ENCODE measurements at regions not wholly inside any gene's neighbourhood (a gene's known extent, or its start where the extent isn't known, plus 50 kb on each side); places are given as distances from the start of the nearest gene placed in this dataset.

DNA sequence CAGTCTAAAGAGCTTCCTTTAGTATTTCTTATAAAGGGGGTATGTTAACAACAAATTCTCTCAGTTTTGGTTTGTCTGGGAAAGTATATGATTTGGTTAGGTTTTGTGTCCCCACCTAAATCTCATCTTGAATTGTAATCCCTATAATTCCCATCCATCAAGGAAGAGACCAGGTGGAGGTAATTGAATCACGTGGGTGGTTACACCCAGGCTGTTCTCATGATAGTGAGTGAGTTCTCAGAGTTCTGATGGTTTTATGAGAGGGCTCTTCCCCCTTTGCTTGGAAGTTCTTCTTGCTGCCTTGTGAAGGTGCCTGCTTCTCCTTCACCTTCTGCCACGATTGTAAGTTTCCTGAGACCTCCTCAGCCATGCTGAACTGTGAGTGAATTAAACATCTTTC lies 109.1 kb downstream of the MACIR start:
- FAIRE-seq (no peak), DNase-seq (ENCODE audit: low read depth in 1 of 2, low spot score in 2 of 2) (no peak)
- Histone ChIP-seq H3K4ac (replicated peaks; ENCODE audit: insufficient read length, low read depth, low read length) (no peak overlapping the region), H3K27ac (ENCODE audit: low read depth, low read length) (no peak overlapping the region), H4K5ac (ENCODE audit: insufficient read length, low read depth, low read length) (no peak overlapping the region), H3K23me2 (ENCODE audit: low read depth, low read length) (no peaks in the 10 kb centered on the region; the same call in 1 of the 2 replicates), H3K79me2 (ENCODE audit: control insufficient read depth in 1 of 2, insufficient read depth in 2 of 2, low read length in 2 of 2) (no peaks in the 10 kb centered on the region), H4K91ac (replicated peaks; ENCODE audit: insufficient read length, low read length) (no peak overlapping the region), H4K8ac (ENCODE audit: extremely low read depth, insufficient read depth, low read length) (no peak overlapping the region), H3K4me2 (ENCODE audit: insufficient read depth in 1 of 2, low read depth in 2 of 2, low read length in 2 of 2) (no peak overlapping the region), H3K56ac (replicated peaks; ENCODE audit: insufficient read length, low read depth, low read length) (no peak overlapping the region), H3K23ac (ENCODE audit: insufficient read length) (no peak overlapping the region), H3K4me3 (ENCODE audit: extremely low read depth in 1 of 4, insufficient read depth in 2 of 4, low read depth in 3 of 4, low read length in 4 of 4) (no peak overlapping the region), H3K9ac (replicated peaks in 1 of 4; ENCODE audit: extremely low read depth in 1 of 4, low read depth in 3 of 4, low read length in 3 of 4) (no peak overlapping the region), H3K14ac (ENCODE audit: insufficient read length) (no peak overlapping the region), H3K36me3 (ENCODE audit: control insufficient read depth in 2 of 4, insufficient read depth in 4 of 4, low read length in 3 of 4) (no peaks in the 10 kb centered on the region), H2AK5ac (ENCODE audit: low read depth, low read length) (no peak overlapping the region), H2BK12ac (ENCODE audit: low read depth, low read length) (no peak overlapping the region), H3K4me1 (replicated peaks in 1 of 4; ENCODE audit: control insufficient read depth in 3 of 4, insufficient read depth in 4 of 4, low read length in 3 of 4) (no peaks in the 10 kb centered on the region; a peak in 1 of 7 replicates), H3K79me1 (ENCODE audit: low read depth, low read length) (no peaks in the 10 kb centered on the region), H3K18ac (ENCODE audit: extremely low read depth, low read length) (no peak overlapping the region), H2BK120ac (replicated peaks; ENCODE audit: low read depth, low read length) (no peak overlapping the region), H3K9me3 (ENCODE audit: insufficient read depth in 2 of 2, low read depth in 1 of 2, low read length in 1 of 2) (no peaks in the 10 kb centered on the region), H3K27me3 (replicated peaks in 1 of 4; ENCODE audit: control insufficient read depth in 3 of 4, extremely low read depth in 1 of 4, insufficient read depth in 3 of 4, low read length in 3 of 4) (no peaks in the 10 kb centered on the region; a peak in 1 of 7 replicates), H2AFZ (ENCODE audit: low read length) (no peak overlapping the region), H4K20me1 (replicated peaks in 1 of 2; ENCODE audit: control insufficient read depth in 1 of 2, insufficient read depth in 2 of 2, low read length in 2 of 2) (no peaks in the 10 kb centered on the region), H2BK5ac (ENCODE audit: low read depth, low read length) (no peak overlapping the region), H2BK15ac (ENCODE audit: low read length) (no peak overlapping the region), H2BK20ac (ENCODE audit: low read length) (no peak overlapping the region)
- WGBS, 2 experiments (ENCODE audit: extremely low coverage in 1 of 2, insufficient coverage in 1 of 2, insufficient read length in 1 of 2, insufficient replicate concordance in 2 of 2, low coverage in 1 of 2, low lambda C conversion rate in 2 of 2, missing lambda C conversion rate in 1 of 2), result 89% methylated on average over 2 of the region's 2 CpGs; no CpG with 5 or more reads in 1 of the 2 experiments
- POLR2A ChIA-PET (ENCODE audit: partially characterized antibody), result no interaction called here
- CTCF ChIA-PET (ENCODE audit: partially characterized antibody), result interaction anchor here (1.6 kb wide), 1 partner anchor 9 kb away, joined by 5 read pairs; no protein-coding TSS in a partner anchor
- TF ChIP-seq BACH1 (IDR thresholded peaks at IDR 0.05; ENCODE audit: low read length) (no peak), MAFK (IDR thresholded peaks at IDR 0.05; ENCODE audit: low read depth, low read length) (no peak), SIN3A (conservative IDR thresholded peaks at IDR 0.05 in 1 of 2, IDR thresholded peaks at IDR 0.05 in 1 of 2; ENCODE audit: low read depth in 1 of 2, low read length in 2 of 2) (no peak), KDM1A (IDR thresholded peaks at IDR 0.05; ENCODE audit: borderline replicate concordance, low read length) (no peak), EGR1 (IDR thresholded peaks at IDR 0.05; ENCODE audit: borderline replicate concordance, low read depth, low read length) (no peak), CHD2 (IDR thresholded peaks at IDR 0.05; ENCODE audit: low read length) (no peak), CBX5 (IDR thresholded peaks at IDR 0.05; ENCODE audit: low read depth, low read length) (no peak), KDM4A (IDR thresholded peaks at IDR 0.05; ENCODE audit: low read depth, low read length, severe bottlenecking) (no peak), CEBPB (IDR thresholded peaks at IDR 0.05; ENCODE audit: low read depth, low read length) (no peak), RFX5 (IDR thresholded peaks at IDR 0.05; ENCODE audit: borderline replicate concordance, low read depth, low read length) (no peak), SAP30 (IDR thresholded peaks at IDR 0.05; ENCODE audit: insufficient read depth, insufficient replicate concordance, low read length) (no peak), POLR2AphosphoS5 (IDR thresholded peaks at IDR 0.05; ENCODE audit: low read depth, low read length) (no peak)
- TF ChIP-seq, protein P1, sequence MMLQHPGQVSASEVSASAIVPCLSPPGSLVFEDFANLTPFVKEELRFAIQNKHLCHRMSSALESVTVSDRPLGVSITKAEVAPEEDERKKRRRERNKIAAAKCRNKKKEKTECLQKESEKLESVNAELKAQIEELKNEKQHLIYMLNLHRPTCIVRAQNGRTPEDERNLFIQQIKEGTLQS (IDR thresholded peaks at IDR 0.05; ENCODE audit: insufficient read depth, low read depth, low read length), result no peak
- TF ChIP-seq, protein P2, sequence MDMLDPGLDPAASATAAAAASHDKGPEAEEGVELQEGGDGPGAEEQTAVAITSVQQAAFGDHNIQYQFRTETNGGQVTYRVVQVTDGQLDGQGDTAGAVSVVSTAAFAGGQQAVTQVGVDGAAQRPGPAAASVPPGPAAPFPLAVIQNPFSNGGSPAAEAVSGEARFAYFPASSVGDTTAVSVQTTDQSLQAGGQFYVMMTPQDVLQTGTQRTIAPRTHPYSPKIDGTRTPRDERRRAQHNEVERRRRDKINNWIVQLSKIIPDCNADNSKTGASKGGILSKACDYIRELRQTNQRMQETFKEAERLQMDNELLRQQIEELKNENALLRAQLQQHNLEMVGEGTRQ (IDR thresholded peaks at IDR 0.05; ENCODE audit: low read length), result no peak
